Activated naive CD4-positive, alpha-beta T cell treated with anti-CD3 and anti-CD28 coated beads, Interleukin-2, amount 50 U/mL, for 16 hours (primary cell): ENCODE measurements at regions not wholly inside any gene's neighbourhood (a gene's known extent, or its start where the extent isn't known, plus 50 kb on each side); places are given as distances from the start of the nearest gene placed in this dataset.

Experiments used
- DNase-seq: peaks from one replicate; pipeline ENCODE4 v3.0.0-alpha.2; 2020

DNA sequence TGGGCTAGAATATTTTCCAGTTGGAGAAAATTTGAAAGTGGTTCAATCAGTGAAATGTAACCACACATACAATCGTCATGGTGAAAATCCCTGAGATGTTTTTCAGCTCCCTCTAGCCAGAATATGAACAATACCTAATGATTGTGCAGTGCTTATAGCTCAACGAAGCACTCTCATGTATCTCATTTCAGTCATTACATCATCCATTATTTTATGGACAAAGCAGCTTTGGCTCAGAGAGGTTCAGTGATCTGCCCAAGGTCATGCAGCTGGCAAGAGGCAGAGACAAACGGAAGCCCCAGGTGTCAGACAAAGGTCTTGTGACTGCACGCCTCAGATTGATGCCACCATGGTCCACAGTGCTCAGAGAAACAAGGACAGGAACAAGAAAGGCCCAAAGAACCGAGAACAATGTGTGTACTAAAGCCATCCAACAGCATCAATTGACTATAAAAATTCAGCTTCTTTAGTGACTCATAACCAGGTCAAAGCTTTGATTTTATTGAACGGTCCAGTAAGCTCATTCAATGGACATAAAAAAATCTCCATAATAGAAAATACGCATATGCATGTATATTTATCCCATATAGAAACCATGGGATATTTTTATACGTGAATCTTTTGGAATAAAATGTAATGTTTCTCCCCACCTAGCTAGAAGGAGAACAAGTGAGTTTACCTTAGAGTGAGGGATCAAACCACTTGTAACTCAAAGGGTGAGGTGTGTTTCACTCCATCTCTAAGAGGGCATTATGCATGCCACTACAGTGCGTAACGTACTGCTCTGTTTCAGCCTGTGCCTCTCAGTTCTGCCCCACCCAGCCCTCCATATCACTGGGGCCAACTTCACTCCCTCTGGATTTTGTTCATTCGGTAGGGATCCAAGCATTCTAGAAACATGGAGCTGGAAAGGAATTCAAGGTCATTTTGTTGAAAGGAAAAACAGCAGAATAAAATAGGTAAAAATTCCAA, 141.8 kb downstream of the GRIN2B start:
- DNase-seq, result no peak

DNA sequence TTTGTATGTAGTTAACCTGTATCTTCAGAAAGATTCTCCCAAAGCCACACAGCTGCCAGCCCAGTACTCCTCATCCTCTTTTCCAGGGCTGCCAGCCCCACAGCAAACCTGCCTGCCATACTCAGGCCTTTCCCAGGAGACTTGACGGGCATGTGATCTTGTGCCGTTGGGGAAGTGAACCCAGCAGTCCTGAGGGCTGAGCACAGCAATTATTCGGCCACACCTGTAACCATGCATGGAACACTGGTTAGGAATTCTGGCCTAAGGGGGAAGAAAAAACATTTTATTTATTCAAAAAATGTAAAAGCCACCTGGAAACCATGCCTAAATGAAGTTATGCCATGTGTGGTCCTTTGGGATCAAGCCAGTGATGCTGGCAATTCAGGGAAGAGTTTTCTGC, 145.3 kb downstream of the GRIN2B start:
- no peak for DNase-seq

DNA sequence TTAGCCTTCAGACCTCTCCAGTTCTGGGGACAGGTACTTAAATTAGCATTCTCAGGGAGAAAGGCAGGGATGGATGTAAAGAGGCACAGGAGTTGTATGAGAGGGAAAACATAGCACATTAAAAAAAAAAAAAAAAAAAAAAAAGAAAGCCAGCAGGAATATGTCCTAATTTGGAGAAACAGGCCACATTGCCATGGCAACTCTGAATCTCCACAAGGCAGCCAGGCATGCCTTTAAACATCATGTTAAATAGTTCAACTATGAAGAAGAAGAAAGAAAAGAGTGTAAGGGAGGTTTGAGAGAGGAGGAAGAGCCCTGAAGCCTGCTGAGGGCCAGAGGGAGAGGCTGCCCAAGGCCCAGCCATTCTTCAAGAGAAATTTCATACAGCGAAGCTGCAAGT, 145.8 kb downstream of the GRIN2B start:
- DNase-seq, result no peak

DNA sequence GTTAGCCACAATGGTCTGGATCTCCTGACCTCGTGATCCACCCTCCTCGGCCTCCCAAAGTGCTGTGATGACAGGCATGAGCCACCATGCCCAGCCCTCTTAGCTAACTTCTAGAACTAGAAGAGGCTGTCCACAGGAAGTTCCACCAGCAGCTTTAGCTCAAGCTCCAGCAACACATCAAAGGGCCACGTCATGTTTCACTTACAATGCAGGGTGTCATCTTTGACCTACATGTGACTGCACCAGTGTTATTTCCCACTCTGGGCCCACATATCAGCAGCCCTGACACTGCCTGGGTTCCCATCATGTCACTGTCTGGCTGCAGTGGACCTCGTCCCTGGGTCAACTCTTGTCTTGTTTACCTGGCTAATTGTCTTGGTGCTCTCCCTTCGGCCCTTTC, 147.2 kb downstream of the GRIN2B start:
- DNase-seq, result no peak

DNA sequence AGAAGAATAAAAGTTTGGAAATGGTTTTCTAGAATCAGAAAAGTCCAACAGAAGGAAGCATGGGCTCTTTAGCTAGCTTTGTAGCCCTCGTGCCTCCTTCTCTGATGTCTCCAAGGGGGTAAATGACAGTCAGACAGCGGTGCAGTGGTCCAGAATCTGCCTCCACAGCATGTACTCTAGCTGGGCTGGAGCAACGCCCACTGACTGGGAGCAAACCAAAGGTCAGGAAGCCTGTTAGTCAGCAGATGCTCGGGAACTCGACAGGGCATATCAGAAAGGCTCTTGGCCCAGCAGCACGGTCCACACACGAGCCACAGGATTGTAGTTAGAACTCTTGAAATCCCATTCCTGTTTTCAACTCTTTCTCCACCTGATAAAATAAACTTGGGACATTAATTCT, 164.3 kb downstream of the GRIN2B start:
- DNase-seq, result no peak

DNA sequence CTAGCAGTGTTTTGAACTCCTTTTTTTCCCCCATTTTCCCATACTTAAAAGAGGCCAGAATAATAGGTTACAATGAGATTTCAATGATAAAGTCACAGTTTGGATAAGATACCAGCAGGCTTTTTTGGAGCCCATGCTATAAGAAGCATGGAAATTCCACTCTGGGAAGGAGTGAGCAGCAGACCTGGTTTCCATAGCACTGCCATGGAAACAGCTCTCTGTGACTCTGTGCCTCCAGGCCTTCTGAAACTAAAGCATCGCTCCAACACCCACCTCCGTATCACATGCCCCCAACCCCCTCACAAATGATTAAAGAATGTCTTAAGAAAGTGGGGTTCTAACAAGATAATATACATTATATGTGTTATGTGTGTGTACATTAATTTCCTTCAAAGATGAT, 165.0 kb downstream of the GRIN2B start:
- DNase-seq, result no peak

DNA sequence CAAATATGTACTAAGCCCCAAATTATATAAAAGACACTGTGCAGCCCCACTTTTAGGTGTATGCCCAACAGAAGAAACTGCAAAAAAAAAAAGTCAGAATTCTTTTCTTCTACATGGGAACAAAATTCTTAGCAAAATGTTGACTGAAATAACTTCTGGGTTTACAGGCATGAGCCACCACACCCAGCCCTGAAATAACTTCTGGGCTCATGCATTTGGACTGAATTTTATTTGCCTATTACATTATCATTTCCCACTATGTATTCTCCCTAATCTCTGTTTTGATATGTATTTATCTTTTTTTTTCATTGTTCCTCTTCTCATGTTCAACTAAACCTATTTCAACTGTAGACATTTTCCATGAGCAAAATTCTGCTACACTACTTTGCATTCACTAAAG, 169.2 kb downstream of the GRIN2B start:
- no peak for DNase-seq

DNA sequence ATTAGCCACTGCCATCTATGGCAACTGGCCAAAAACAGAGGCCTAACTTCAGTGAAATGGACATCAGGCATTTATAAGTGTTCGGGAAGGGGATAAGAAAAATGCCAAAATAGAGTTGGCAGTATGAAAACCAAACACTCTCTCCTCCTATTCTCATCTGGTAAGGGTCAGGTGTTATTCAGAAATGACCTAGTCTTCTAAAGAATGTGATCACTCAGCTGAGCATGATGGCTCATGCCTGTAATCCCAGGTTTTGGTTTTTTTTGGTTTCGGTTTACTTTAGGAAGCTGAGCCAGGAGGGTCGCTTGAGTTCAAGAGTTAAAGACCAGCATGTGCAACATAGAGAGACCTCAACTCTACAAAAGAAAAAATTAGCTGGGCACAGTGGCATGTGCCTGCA, 170.3 kb downstream of the GRIN2B start:
- no peak for DNase-seq

DNA sequence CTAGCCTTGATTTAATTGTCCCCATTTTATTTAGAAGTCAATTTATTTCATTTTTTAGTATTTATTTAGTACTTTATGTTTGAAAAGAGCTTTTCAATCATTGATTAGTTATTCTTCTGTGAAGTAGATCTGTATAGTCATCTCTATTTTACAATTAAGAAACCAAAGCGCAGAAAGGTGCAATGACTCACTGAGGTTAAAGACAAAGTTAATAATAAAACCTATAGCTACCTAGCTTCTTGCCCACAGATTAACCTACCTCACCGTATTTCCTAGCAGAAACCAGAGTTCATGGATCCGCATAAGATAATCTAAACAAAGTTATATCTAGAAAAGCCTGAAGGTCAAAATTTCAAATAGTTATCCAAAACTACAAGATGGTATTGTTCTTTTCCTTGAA, 176.4 kb downstream of the GRIN2B start:
- DNase-seq, result no peak

DNA sequence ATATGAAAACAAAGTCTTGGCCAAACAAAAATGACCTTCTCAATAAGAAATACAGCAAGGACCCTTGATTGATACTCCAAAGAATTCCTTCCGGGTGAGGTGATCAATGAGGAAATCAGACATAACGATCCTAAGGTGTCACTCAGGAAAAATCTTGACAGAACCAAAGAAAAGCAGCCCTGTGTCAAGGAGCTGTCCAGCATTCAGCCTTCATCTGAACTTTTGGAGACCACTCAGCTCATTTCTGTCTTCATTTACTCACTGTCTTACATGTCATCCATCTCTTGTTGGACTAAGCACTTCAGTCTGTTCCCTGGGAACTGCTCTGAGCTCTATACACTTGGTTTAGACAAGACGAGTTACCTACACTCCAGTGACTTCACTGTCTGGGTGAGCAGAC, 179.9 kb downstream of the GRIN2B start:
- no peak for DNase-seq

DNA sequence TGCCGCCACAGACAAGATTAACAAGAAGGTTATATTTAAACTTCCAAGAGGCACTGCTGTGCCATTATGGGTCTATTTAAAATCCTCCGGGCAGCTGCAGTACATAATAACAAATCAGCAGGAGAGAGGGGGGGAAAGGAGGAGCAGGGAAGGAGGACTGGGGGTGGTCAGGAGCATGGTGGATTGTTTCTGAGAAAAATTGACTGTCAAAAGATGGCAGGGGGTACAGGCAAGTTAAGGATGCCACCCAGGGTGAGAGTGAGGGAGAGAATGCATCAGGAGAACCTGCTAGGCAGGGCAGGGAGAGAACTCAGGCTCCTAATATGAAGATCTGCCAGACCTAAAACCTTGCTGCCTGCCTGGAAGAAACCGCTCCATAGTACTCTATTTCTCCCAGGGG, 181.8 kb downstream of the GRIN2B start:
- no peak for DNase-seq

DNA sequence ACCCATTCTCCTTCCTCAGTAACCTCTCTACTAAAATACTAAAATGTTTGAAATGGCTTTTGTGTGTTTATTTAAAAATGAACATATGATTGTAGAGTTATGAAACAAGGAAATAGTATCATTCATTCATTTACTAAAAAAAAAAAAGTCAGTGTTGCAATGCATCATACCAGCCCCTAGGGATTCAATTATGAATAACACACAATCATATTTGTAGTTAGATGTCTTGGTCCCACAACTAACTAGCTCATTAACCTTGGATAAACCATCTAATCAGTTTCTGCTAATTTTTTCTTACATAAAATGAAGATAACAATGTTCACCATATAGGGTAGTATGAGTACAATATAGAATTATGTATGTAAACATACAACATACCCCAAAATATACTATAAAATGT, 183.2 kb downstream of the GRIN2B start:
- DNase-seq, result no peak

DNA sequence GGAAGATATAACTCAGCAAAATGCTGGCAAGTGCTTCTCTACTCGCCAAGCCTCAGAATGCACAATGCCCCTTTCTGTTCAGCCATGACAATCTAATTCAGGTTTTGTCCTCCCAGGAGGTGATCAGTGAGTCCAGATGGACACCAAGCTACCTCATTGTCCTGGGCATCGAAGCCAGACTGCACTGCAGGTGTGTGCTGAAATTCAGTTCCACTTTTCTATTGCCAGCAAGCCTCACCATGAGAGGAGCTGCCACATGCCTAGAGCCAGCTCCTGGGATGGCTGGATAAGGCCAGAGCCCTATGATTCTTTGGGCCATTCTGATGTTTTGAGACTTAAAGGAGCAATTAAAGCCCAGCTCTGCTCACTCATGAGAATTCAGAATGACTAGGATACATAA, 186.7 kb downstream of the GRIN2B start:
- DNase-seq, result no peak

DNA sequence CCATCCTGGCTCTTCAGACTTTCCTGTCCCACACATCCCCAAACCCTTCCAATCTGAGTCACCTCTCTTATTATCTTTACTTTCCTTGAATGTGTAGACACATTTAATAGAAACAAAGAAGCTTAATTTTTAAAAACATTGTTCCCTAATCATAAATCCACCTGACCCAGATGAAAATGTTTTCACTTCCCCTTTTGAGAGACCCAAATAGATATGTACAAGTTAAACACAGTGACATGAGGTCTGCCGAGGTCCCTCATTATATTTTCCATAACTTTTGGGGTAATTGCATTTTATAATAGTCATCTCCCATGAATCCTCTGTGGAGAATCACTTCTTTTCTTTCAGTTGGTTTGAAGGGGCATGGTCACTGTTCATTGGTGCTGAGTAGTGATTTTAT, 191.1 kb downstream of the GRIN2B start:
- no peak for DNase-seq

DNA sequence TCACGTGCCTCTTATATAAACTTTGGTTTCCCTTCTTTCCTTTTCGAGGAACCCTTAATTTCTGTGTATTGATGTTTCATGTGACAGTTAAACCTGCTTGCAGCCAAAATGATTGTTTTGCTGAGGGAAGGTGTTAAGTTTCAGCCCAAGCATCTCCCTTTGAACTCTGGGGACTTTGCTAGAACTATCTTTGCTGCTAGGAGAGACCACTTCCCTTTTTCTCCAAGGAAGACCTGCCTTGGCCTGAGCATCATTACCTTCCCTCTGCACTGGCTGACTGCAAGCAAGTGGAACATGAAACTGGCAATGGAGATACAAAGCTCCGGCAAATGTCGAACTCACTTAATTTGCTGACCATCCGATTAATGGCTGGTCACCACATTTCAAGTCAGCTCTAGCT, 192.8 kb downstream of the GRIN2B start:
- no peak for DNase-seq

DNA sequence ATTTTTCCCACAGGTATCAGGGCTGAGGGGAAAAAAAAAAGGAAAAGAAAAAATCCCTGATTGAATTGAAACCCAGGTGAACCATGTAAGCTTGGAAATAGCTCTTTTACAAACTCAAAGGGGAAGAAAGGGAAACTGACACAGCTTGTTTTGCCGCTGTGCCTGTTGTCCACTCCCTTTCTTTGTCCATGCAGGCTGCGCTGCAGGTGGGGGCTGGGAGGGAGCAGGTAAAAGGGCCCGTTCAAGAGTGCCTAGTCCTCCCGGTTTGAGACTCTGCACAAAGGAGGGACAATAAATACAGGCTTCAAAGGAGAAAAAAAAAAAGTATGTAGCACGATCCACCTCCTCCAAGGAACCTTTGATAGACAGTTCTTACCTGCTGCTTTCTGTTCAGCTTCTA, 194.8 kb downstream of the GRIN2B start:
- no peak for DNase-seq

DNA sequence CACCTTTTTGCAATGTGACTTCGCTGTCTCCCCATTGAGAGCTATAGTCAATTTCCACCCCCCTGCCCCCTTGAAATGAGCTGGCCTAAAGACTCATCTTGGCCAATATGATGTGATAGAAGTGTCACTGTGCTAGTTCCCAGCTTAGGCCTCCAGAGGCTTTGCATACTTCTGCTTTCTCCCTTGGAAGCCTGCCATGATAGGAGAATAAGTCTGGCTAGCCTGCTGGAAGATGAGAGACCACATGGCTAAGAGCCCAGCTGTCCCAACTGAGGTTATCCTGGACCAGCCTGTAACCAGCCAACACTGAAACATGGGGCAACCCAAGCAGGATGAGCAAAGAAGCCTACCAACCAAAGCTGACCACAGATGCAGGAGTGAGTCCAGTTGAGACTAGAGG, 196.9 kb downstream of the GRIN2B start:
- DNase-seq, result no peak

DNA sequence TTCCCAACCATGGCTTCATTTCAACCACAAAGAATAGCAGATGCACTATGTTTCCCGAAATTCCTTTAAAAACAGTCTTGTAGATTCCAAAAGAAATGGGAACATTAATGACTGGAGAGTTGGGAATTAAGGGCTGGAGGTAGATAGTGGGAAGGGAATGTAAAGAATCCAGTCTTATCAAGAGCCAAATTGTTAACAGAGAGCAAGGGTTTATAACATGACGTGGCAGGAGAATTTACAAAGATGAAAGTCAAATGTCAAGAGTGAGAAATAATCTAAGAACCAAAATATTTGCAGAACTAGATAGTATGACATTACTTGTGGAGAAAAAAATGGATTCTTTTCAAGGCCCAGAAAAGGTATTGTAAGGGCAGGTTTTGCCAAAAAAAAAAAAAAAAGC, 200.9 kb downstream of the GRIN2B start:
- DNase-seq, result no peak

DNA sequence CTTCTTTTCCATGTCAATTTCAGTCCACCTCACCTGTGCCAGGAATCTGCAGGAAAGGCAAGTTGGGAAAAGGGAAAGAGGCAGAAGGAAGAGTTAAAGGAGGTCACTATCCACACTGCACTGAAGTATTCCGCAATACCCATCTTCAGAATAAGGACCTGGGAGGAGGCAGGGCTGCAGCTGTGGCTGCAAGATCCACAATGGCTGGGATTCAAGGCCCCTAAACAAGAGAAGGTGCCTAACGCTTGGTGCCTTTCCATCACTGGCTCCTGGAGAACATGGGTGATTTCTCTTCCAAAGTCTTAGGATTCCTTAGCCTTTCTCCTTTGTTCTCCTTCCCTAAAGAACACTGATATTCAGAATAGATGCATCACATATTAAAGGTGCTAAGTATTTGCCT, 204.0 kb downstream of the GRIN2B start:
- DNase-seq, result no peak

DNA sequence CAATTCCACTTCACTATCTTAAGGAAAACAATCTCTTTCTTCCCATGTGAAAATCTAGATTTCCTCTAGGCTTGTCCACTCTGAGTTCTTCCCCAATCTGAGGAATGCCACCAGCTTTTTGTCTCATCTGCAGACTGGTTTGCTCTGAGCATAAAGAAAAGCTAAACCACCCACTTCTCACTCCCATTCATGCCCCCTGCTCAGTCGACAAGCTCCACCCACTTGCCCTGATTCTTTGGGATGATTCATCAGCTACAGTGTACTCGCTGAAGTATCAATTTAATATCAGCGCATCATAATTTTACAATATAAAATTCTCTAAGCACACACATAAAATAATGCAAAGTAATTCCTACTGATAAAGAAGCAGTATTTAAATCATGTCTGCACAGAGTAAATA, 209.1 kb downstream of the GRIN2B start:
- DNase-seq, result no peak

DNA sequence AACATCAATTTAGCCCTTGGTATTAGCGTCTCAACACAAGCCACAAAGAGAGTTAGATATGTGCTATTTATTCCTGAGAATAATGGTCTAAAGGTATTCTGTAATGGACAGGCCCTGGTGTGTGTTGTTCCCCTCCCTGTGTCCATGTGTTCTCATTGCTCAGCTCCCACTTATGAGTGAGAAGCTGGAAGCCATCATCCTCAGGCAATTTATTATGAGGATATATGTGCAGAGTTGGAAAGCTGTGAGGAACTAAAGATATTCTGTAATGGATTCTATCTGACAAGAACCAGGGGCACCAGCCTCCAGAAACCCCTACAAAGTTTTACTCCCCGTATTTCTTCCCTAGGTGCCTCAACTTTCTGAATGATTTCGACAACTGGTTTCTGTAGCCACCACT, 210.8 kb downstream of the GRIN2B start:
- no peak for DNase-seq

DNA sequence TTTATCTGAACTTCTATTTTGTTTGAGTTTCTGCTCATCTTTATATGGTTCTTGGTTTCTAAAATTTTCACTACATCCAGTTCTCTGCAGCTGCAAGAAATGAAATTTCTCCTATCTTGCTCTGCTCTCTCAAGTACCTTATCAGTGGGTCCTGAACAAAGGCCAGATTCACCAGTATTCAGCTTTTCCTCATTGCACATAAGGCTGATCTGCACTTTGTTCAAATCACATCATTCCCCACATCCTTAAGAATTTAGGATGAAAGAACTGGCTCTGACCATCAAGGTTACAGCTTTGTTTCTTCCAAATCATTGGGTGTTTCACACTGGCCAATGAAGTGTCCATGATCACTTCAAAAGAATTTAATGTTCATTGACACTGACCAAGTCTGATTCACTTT, 211.4 kb downstream of the GRIN2B start:
- DNase-seq, result no peak

DNA sequence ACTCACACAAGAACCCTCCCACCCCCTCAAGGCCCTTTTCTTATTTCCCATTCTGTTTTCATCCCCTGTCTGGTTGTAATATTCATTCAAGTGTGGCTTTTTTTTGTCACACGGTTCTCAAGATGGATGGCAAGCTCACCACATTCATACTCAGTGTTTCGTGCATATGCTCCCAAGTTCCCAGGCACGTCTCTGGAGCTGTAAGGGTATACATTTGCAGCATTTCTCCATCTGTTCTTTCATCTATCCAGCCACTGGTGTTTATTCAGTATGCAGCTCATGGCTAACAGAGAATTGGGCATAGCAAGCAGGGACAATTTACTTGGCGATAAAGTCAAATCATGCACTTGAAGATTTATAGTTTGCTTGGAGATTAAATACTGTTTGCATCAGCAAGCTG, 212.1 kb downstream of the GRIN2B start:
- DNase-seq, result no peak

DNA sequence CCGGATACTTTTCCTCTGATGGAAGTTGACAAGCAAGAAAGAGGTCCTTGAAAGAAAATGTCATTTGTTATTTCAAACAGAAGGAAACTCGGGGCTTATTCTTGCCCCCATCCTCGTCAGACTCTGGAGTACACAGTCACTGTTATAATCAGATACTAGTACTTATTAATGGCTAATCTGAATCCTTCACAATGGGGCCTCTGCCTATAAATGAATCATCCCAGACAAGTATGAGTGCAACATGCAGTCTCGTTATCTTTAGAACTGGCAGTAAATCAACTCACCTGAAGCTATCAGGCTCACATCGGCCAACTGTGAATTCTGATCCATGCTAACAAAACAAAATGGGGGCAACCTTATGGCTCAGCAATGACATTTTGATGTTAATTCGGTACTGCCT, 216.7 kb downstream of the GRIN2B start:
- no peak for DNase-seq

DNA sequence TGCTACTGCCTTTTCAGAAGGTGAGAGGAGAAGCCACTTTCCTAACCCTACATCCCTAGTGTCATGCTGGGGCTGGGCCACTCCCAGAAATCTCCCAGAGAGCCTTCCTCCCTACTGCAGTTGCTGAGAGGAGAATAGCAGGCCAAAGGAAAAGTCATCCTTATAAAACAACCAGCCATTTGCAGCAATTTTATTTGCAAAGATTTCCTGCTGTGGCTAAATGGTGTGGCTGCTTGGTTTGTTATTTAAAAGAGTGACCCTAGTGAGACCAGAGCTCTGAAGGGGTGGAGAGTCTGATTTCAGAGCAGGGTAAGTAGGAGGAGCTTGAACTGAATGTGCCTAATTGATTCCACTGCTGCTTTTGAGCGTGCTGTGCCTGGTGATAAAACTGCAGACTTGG, 232.0 kb downstream of the GRIN2B start:
- DNase-seq, result no peak
